Chondrocyte (in vitro differentiated cells): ENCODE measurements at regions not wholly inside any gene's neighbourhood (a gene's known extent, or its start where the extent isn't known, plus 50 kb on each side); places are given as distances from the start of the nearest gene placed in this dataset.

ENCODE experiments used
- DNase-seq: peaks from one replicate; pipeline ENCODE4 v3.0.0; 2021; ENCODE audit warnings: mixed read lengths, low spot score
- H3K27ac Mint-ChIP-seq: one replicate; pipeline ENCODE4 v1.8.0; 2021; ENCODE audit warnings: mild to moderate bottlenecking, moderate library complexity, mixed read lengths; ENCODE audit not compliant: unreplicated experiment
- H3K27me3 Mint-ChIP-seq: 2 replicates; pipeline ENCODE4 v1.8.0; 2021; ENCODE audit warnings: low read depth, mixed read lengths
- H3K36me3 Mint-ChIP-seq: 2 replicates; pipeline ENCODE4 v1.8.0; 2021; ENCODE audit warnings: low read depth, mixed read lengths
- H3K4me1 Mint-ChIP-seq: 2 replicates; pipeline ENCODE4 v1.8.0; 2021; ENCODE audit warnings: low read depth, mild to moderate bottlenecking, mixed read lengths
- H3K4me3 Mint-ChIP-seq: one replicate; pipeline ENCODE4 v1.8.0; 2021; ENCODE audit warnings: mild to moderate bottlenecking, moderate library complexity, mixed read lengths; ENCODE audit not compliant: unreplicated experiment
- H3K9me3 Mint-ChIP-seq: 2 replicates; pipeline ENCODE4 v1.8.0; 2021; ENCODE audit warnings: low read depth, mixed read lengths
- CTCF ChIP-seq: fragments of 200-600 bp; sonication (generic); IDR thresholded peaks from 2 replicates; pipeline ENCODE4 v1.5.0; 2021; ENCODE audit warnings: antibody characterized with exemption, mild to moderate bottlenecking, moderate library complexity

GRCh38 chr6:21536280-21536766 is 57.2 kb upstream of the SOX4 start:
- H3K4me1 Mint-ChIP-seq, result peaks cover 6% of the 10 kb centered on the region
- H3K9me3 Mint-ChIP-seq, result no peaks in the 10 kb centered on the region
- H3K4me3 Mint-ChIP-seq, result no peak overlapping the region
- no peak for TF ChIP-seq CTCF
- no peak overlapping the region for H3K27ac Mint-ChIP-seq
- no peaks in the 10 kb centered on the region for H3K27me3 Mint-ChIP-seq
- no peak for DNase-seq
- no peaks in the 10 kb centered on the region for H3K36me3 Mint-ChIP-seq

- DNase-seq, result no peak
- Mint-ChIP-seq H3K27me3 (no peaks in the 10 kb centered on the region), H3K4me3 (no peak overlapping the region), H3K9me3 (no peaks in the 10 kb centered on the region), H3K4me1 (peaks cover 6% of the 10 kb centered on the region), H3K36me3 (no peaks in the 10 kb centered on the region), H3K27ac (no peak overlapping the region)
- no peak for TF ChIP-seq CTCF
Measured at GRCh38 chr6:21537637-21538036, 55.9 kb upstream of the SOX4 start.

- TF ChIP-seq CTCF, result no peak
- DNase-seq, result no peak
- peaks cover 6% of the 10 kb centered on the region for H3K4me1 Mint-ChIP-seq
- H3K27me3 Mint-ChIP-seq, result no peaks in the 10 kb centered on the region
- H3K4me3 Mint-ChIP-seq, result no peak overlapping the region
- H3K9me3 Mint-ChIP-seq, result no peaks in the 10 kb centered on the region
- no peak overlapping the region for H3K27ac Mint-ChIP-seq
- H3K36me3 Mint-ChIP-seq, result no peaks in the 10 kb centered on the region
Measured at GRCh38 chr6:21538186-21538798, 55.3 kb upstream of the SOX4 start.

GRCh38 chr6:21539621-21540100 is 53.9 kb upstream of the SOX4 start:
- Mint-ChIP-seq H3K4me3 (no peak overlapping the region), H3K9me3 (peaks cover 4% of the 10 kb centered on the region), H3K27ac (no peak overlapping the region), H3K27me3 (no peaks in the 10 kb centered on the region), H3K4me1 (peaks cover 3% of the 10 kb centered on the region), H3K36me3 (no peaks in the 10 kb centered on the region)
- no peak for TF ChIP-seq CTCF
- DNase-seq, result no peak
